Erythroblast (primary cell): ENCODE measurements at regions not wholly inside any gene's neighbourhood (a gene's known extent, or its start where the extent isn't known, plus 50 kb on each side); places are given as distances from the start of the nearest gene placed in this dataset.

Experiments used
- DNase-seq, 2 experiments: peaks; one replicate each; lab custom pipeline; 2025; lab: John Stamatoyannopoulos, UW
- GATA1 ChIP-seq: IDR thresholded peaks from 2 replicates; pipeline ENCODE4 v1.6.1; 2011; ENCODE audit warnings: low read depth, mild to moderate bottlenecking, control low read depth, low read length, moderate library complexity
- POLR2A ChIP-seq: IDR thresholded peaks from 2 replicates; pipeline ENCODE4 v1.6.1; 2011; ENCODE audit warnings: mild to moderate bottlenecking, low read length

DNA sequence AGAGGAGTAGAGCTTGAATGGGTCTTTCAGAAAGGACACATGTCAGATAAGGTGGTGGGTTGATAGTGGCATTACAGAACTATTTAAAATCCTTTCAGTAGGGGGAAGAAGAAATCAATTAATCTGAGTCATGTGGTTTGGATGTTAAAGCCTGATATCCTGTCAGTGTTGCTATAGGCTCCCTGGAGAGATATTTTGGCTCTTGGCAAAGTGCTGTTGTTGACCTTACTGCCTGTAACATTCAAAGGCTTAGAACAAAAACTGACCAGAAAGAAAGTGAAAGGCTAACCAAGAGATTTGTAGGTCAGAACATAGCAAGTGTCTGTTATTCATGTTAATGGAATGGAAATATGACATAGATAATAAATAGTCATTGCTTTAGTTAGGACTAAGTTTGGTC lies 552.9 kb downstream of the DIPK2A start:
- no peak for DNase-seq
- no peak for TF ChIP-seq GATA1
- TF ChIP-seq POLR2A: no peak

DNA sequence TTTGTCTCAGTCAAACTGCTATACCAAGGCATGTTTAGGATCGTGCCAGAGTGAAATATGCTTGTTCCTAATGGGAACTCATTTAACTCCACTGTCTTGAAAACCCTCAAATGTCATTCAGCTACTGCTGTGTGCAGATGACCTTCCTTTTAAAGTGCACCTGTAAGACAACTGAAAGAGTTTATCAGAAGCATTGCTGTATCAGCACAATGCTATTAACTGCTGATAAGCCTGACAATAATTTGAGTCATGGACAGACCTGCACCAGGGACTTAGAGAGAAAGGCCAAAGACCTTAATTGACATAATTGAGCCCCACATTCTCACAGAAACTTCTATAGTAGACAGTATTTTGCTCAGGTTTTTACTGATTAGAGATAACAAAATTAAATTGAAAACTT lies 557.9 kb downstream of the DIPK2A start:
- no peak for TF ChIP-seq POLR2A
- TF ChIP-seq GATA1: no peak
- DNase-seq: no peak

DNA sequence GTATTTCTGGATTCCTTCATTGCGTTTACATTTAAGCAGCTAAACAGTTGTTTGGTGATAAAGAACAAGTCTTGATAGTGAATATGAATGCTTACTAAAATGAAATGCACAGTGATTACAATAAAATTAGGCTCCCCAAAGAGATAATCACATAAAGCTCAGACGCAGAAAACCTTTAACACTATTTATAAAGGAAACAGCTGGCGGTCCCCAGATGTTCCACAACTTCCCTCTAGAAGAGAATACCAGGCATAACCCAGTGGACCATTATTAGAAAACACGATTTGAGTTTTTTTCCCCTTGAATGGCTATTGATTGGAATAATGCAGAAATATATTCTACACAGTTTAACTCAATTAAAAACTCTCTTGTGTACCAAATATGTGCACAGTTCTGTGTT lies 573.2 kb downstream of the DIPK2A start:
- DNase-seq: no peak
- TF ChIP-seq GATA1: no peak
- no peak for TF ChIP-seq POLR2A

DNA sequence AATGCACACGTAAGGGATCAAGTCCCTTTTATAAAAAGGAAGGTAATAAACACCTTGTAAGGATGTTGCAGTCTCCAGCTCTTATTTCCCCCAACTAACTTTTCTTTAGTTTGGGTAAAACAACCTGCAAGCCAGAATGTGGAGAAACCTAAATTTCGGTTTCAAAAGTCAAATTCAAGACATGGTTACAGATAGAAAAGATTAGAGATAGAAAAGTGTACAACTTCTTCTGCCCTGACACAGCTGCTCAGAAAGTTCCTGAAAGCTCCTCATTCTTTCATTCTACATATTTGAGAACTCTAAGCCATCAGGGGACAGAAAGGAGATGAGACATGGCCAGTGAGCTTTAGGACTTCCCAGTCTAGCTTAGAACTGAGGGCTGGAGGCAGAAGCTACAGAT lies 574.9 kb downstream of the DIPK2A start:
- no peak for TF ChIP-seq GATA1
- TF ChIP-seq POLR2A: no peak
- DNase-seq: no peak

DNA sequence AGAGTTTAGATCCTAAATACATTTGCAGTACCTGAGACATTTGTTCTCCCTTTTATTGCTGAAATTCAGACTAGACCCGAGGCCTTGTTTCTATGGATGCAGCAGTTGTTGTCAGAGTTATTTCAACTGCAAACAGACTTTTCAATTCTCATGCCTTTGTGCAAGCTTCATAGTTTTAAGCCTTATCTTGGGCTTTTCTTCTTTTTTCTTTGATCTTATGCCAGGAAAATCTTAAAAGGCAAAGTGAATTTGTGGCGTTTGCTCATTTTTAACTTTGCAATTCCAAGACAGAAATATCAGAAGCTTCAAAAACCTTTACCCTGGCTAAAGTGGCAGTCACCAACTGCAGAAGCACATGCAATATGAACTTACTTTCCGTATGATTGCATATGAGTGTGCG lies 576.7 kb downstream of the DIPK2A start:
- DNase-seq: no peak
- TF ChIP-seq GATA1 (no peak), POLR2A (no peak)

DNA sequence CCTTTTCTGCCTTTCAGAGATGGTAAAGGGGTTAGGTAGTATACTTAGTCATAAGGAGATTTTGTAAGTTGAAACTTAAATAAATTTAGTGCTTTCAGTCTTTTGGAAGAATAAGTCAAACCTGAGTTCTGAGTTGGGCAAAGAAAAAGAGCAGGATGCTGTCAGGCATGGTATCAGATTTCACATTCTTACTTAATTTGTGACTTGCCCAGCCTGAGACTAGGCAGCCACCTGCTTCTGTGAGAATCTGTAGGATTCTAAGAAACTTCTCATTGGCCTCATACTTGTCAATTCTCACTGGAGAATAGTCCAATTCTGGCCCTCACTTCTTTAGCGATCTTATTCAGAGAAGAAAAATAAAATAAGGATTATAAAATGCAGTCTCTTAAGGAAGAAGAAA lies 577.5 kb downstream of the DIPK2A start:
- no peak for DNase-seq

DNA sequence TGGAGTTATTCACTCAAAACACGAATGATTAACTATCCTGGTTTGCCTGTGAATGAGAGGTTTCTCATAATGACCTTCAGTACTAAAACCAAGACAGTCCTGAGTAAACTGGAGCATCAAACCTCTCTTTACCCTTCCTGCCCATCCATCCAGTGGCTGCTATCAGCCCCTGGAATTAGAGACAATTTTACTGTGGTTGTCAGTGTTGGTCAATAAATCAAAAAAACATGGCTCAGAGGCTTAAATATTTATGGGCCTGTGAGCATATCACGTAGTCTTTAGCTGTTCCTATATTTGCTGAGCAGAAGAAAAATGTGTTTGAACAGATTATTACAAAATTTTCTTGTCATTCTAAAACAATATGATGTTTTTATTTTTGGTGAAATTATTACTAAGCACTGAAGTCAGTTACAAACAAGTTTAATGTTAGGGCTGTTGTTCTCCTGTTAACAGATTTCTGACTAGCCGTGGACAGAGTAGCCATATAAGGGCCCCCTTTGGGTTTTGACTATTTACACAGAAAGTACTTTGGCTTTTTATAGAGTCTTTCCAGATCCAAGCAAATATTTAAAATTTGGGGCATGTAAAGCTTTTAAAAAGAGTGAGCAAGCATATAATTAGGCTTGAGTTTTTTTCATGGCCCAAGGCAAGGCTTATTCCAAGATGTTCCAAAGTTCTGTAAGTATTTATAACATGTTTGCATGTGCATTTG lies 580.9 kb downstream of the DIPK2A start:
- TF ChIP-seq GATA1: no peak
- TF ChIP-seq POLR2A: no peak
- DNase-seq: no peak

More for the DNA sequence above, 577.5 kb downstream of the DIPK2A start:
- no peak for TF ChIP-seq GATA1
- no peak for TF ChIP-seq POLR2A

DNA sequence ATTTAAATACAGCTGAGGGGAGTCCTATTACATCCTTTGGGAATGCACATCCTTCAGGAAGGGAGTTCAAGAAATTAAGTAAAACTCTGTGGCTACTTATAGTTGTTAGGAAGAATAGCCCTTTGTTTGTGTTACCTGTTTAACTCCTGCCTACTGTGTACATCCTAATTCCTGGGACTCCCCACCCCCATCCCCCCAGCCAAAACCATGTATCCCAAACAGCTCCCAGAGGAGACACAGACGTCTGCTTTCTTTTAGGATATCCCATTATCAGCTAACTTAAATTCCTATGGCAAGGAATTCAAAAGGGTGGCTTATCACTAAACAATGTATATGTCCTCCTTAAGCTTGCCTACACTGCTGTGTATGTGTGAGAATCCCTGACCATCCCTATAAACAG lies 581.7 kb downstream of the DIPK2A start:
- DNase-seq: no peak
- TF ChIP-seq GATA1 (no peak), POLR2A (no peak)

DNA sequence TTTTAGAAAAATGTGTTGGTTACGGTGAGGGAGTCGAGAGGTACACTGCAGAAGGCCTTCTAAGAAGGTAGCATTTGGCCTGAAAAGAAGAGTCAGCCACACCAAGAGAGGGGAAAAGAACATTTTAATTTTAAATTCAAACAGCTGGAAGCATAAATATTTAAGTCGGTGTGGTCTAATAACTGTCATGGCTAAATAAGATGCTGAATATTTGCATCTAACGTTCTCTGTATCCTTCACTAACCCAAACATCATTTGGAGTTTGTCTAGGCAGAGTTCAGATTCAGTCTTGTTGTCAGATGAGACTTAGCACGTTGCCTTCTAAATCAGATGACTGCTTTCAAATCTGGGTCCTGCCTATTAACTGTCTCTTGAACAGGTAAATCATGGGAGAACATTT lies 583.3 kb downstream of the DIPK2A start:
- TF ChIP-seq POLR2A: no peak
- no peak for TF ChIP-seq GATA1
- DNase-seq: no peak

DNA sequence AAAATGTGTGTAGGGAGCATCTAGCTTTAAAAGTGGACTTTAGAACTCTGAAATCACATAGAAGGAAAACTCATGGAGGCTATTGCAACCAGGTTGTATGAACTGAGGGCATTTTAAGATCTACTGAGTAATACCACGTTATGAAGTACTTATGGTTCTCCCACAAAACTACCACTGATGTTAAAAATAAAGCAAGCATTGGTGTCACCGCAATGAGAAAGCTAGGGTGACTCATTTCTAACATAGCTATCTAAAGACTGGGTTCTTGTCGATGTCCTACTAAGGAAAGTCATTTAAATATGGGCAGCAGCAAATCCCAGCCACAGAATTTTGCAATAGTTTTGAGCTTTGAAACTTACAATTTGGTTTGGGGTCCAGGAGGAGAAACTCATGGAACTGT lies 584.8 kb downstream of the DIPK2A start:
- TF ChIP-seq POLR2A: no peak
- TF ChIP-seq GATA1: no peak
- no peak for DNase-seq

DNA sequence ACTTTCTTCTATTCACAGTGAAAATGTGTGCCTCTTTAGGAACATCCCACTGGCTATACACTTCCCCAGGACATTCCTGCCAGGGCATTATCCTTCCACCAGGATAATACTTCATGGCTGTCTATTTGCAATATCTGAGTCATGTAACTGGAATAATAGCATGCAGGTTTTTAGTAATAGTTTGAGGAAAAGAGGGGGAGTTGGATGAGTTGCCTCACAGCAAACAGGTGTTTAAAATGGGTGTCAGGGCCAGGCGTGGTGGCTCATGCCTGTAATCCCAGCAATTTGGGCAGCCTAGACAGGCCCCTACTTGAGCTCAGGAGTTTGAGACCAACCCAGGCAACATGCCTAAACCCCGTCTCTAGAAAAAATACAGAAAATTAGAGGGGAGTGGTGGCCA lies 585.9 kb downstream of the DIPK2A start:
- DNase-seq: no peak
- TF ChIP-seq POLR2A (no peak), GATA1 (no peak)

DNA sequence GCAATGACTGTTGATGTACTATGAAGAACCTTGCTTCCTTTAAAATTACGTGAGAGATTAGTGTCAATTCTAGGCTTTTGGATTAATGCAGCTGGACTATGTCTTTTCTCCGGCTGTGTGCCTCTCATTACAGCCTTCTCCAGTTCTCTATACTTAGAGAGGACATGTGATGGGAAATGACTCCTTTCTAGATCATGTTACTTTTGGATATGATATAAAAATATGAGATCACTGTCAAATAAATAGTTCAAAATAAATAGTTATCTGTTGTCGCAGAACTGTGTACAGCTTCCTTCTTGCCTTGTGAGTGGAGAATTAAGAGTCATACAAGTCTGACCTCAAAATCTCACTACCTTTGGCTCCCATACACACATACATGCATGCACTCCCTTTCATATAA lies 592.4 kb downstream of the DIPK2A start:
- DNase-seq: no peak
- no peak for TF ChIP-seq GATA1
- no peak for TF ChIP-seq POLR2A

DNA sequence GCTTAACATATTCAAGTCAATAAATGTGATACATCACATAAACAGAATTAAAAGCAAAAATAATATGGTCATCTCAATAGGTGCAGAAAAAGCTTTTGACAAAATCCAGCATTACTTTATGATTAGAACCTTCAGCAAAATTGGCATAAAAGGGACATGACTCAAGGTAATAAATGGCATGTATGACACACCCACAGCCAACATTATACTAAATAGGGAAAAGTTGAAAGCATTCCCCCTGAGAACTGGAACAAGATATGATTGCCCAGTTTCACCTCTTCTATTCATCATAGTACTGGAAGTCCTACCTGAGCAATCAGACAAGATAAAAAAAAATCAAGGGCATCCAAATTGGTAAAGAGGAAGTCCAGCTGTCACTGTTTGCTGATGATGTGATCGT lies 594.7 kb downstream of the DIPK2A start:
- TF ChIP-seq GATA1 (no peak), POLR2A (no peak)
- no peak for DNase-seq

DNA sequence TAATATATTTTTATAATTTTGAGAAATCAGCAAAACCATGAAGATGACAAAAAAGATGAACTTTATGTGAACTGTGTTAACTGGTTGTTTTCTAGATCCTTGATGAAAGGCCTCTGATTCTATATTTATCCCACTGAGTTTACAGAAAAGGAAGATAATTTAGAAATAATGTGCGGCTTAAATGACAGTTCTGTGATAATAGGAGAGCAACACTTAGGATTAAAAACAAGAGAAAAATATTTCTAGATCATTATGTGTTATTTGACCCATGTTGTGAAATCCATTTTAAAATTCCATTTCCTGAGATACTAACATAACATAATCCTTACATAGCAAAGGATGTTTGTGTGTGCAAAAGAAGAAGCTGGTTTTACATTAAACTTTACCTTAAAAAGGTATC lies 598.0 kb downstream of the DIPK2A start:
- no peak for DNase-seq
- no peak for TF ChIP-seq POLR2A
- no peak for TF ChIP-seq GATA1

DNA sequence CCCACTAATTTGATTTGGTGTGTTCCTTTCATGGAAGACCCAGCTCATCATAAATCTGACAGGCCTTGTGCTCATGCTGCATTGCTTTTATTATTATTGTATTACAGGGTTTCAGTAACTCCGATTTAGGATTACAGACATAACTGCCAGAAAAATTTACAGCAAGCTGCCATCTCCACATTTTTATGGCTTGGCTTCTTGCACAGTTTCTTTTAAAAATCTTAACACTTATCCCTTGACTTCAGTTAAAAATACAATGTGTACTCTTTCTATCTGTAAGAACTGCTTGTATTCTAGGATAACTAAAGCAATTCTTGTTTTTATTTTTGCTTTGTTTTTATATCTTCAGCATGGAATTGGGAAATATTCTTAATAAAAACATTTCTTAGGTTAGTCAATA lies 612.2 kb downstream of the DIPK2A start:
- TF ChIP-seq POLR2A (no peak), GATA1 (no peak)
- DNase-seq: no peak
